HG03565 (cell line): ENCODE measurements at regions not wholly inside any gene's neighbourhood (a gene's known extent, or its start where the extent isn't known, plus 50 kb on each side); places are given as distances from the start of the nearest gene placed in this dataset.
"Not testable (repeated sequence)": the region's sequence is repeated elsewhere in the genome, so short reads cannot be mapped to it uniquely, and the experiment has no call there.

Experiments used
- ATAC-seq: cut with Tn5 transposase; IDR thresholded peaks from one replicate; pipeline ENCODE4 v1.9.1; 2021; ENCODE audit warnings: mild to moderate bottlenecking, moderate library complexity; ENCODE audit not compliant: unreplicated experiment

GRCh38 chr9:1903080-1903704 is 112.0 kb upstream of the SMARCA2 start:
- ATAC-seq, result not testable (repeated sequence)

GRCh38 chr9:1907465-1907864 is 107.7 kb upstream of the SMARCA2 start:
- no peak for ATAC-seq

GRCh38 chr9:1909322-1909721 is 105.8 kb upstream of the SMARCA2 start:
- ATAC-seq, result no peak

GRCh38 chr9:1910269-1910811 is 104.8 kb upstream of the SMARCA2 start:
- ATAC-seq, result no peak

- no peak for ATAC-seq
These were observed 101.4 kb upstream of the SMARCA2 start for GRCh38 chr9:1913631-1914330.

GRCh38 chr9:1916095-1916494 is 99.1 kb upstream of the SMARCA2 start:
- no peak for ATAC-seq

- ATAC-seq, result no peak
These were observed 98.5 kb upstream of the SMARCA2 start for GRCh38 chr9:1916655-1917054.

GRCh38 chr9:1917396-1917935 is 97.7 kb upstream of the SMARCA2 start:
- no peak for ATAC-seq

GRCh38 chr9:1918108-1918507 is 97.0 kb upstream of the SMARCA2 start:
- ATAC-seq, result no peak

- no peak for ATAC-seq
These were observed 96.5 kb upstream of the SMARCA2 start for GRCh38 chr9:1918622-1919021.

- no peak for ATAC-seq
These were observed 95.9 kb upstream of the SMARCA2 start for GRCh38 chr9:1919229-1919628.

- ATAC-seq, result no peak
These were observed 94.8 kb upstream of the SMARCA2 start for GRCh38 chr9:1920386-1920785.

- no peak for ATAC-seq
These were observed 93.1 kb upstream of the SMARCA2 start for GRCh38 chr9:1922026-1922425.

- no peak for ATAC-seq
These were observed 87.6 kb upstream of the SMARCA2 start for GRCh38 chr9:1927546-1927945.

- ATAC-seq, result no peak
These were observed 86.0 kb upstream of the SMARCA2 start for GRCh38 chr9:1929134-1929533.

GRCh38 chr9:1929722-1930244 is 85.4 kb upstream of the SMARCA2 start:
- ATAC-seq, result peak; percentile 44

GRCh38 chr9:1930245-1930736 is 84.9 kb upstream of the SMARCA2 start:
- ATAC-seq, result peak; percentile 51

- peak; percentile 16 for ATAC-seq
These were observed 77.0 kb upstream of the SMARCA2 start for GRCh38 chr9:1938135-1938534.

GRCh38 chr9:1938675-1939170 is 76.4 kb upstream of the SMARCA2 start:
- ATAC-seq, result peak; percentile 71

GRCh38 chr9:1939466-1939865 is 75.7 kb upstream of the SMARCA2 start:
- ATAC-seq, result no peak

- peak; percentile 54 for ATAC-seq
These were observed 75.2 kb upstream of the SMARCA2 start for GRCh38 chr9:1939926-1940368.
